Activated CD4-positive, CD25-positive, alpha-beta regulatory T cell treated with anti-CD3 and anti-CD28 coated beads, Interleukin-2, amount 50 U/mL, for 72 hours (primary cell): ENCODE measurements at regions not wholly inside any gene's neighbourhood (a gene's known extent, or its start where the extent isn't known, plus 50 kb on each side); places are given as distances from the start of the nearest gene placed in this dataset.

ENCODE experiments used
- DNase-seq: peaks from one replicate; pipeline ENCODE4 v3.0.0; 2021

DNA sequence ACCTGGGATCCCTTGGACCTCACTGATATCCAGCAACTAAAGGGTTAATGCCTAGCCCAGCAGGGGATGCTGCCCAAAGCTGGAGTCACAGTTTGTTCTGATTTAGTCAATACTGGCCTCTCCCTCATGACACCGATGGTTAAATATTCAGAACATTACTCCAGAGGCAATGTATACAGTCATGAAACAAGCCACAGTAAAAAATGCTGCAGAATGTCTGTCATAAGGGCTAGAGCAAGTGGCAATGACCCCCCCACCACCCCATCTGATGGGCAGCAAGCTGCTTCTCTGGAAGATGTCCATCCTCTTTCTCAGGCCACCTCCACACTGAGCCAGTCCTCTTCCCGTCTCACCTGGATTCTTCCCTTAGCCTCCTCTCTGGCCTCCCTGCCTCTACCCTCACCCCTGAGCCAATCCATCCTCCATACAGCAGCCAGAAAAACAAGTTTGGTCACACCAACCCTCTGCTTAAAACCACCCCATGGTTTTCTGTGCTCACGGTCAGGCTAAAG, 99.0 kb upstream of the KCNG1 start:
- no peak for DNase-seq

DNA sequence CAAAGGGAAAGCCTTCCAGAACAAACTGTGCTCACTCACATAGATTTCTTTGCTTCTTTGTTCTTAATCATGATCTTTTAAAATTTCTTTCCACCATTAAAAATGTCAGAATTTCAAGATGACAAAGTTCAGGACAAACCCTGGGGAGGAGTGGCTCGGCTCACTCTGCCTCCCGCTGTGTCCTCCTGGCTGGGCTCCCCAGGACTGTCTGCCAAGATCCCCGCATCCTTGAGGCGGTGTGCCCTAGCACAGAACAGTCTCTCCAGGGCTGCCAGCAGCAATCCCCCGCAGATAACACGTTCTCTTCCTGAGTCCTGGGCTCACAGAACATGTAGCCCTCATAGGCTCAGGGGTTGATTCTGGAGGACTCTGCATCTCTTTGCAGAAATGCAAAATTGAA, 98.4 kb upstream of the KCNG1 start:
- no peak for DNase-seq

DNA sequence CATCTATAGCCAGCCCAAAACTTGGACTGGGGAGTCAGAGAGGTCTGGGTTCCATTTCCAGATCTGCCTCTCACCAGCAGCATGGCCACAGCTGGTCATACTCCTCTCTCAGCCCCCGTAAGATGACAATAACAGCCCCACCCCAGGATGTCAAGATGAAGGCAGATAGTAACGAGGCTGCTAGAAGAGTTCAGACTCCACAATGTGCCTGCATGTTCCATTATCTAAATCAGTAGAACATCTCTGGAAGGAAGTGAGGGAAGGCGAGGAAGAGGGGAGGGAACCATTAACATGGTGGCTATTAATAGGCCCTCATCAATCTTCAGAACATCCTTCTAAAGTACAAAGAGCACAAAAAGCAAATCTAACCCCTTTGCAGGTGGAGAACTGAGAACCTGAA, 98.0 kb upstream of the KCNG1 start:
- DNase-seq: no peak

DNA sequence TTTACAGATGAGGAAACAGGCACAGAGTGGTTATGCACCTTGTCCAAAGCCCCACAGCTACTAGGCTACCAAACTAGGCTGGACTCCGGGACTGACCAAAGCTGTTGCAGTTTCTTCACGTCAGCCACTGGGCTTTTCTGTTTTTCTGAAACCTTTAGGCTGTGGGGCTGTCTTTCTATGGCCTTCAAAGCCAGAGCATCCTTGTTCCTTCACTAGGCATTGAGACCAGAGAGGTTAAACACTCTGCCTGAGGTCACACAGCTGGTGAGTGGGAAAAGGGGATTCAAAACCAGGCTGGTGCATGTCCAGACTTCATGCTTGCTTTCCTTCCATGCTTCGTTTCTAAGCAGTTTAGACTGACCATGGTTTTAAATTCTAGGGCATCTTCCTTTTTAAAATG, 97.5 kb upstream of the KCNG1 start:
- no peak for DNase-seq

DNA sequence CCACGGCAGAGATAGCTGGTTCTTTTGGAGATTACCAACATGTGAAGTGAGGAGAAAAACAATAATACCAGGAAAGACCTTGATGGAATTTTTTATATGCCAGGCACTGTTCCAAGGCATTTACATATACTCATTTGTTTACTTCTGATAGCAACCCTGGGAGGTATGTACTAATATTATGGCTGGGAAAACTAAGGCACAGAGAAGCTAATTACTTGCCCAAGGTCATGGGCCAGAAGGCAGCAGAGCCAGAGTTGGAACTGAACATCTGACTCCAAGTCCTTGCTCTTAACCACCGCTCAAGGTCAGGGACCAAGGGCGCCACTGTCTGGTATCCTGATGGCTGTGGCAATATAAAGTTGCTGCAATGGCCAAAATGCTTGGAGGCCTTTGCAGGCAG, 97.0 kb upstream of the KCNG1 start:
- no peak for DNase-seq

DNA sequence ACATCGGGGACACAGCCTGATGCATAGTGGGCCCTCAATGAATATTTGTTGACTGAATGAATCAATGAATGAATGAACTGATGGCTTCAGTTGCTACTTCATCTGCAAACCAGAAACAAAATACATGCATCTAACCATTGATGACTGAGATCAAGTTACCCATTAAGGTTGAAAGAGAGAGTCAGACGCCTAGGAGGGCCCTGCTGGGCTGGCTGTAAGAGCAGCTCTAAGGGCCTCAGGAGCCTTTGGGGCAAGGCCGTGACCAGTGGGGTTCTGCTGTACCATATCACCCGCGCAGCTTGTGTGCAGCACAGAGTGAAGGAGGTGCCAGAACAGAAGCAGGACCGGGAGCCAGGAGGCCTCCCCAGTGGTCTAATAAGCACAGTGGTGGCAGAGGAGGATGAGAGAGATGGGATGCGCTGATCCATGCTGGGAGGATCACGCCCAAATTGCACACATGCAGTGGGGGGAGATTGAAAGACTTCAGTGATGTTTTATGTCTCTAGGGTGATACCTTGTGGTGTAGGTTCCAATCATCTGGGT, 96.1 kb upstream of the KCNG1 start:
- no peak for DNase-seq

DNA sequence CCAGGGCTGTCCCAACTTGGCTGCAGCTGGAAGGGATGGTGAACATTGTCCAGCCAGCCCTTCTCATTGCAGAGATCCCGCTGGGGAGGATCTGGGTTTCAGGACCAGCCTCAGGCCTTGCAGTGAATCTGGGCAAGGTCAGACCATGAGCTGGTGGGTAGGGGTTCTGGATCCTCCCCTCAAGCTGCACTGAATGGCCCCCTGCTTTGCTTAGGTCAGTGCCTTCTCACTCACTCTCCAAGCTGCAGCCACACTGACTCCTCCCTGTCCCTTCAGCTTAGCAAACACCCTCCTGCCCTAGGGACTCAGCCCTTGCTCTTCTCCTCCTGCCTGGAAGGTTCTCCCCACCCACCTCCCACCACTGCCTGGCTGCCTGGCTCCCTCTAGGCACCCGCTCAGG, 95.3 kb upstream of the KCNG1 start:
- no peak for DNase-seq

DNA sequence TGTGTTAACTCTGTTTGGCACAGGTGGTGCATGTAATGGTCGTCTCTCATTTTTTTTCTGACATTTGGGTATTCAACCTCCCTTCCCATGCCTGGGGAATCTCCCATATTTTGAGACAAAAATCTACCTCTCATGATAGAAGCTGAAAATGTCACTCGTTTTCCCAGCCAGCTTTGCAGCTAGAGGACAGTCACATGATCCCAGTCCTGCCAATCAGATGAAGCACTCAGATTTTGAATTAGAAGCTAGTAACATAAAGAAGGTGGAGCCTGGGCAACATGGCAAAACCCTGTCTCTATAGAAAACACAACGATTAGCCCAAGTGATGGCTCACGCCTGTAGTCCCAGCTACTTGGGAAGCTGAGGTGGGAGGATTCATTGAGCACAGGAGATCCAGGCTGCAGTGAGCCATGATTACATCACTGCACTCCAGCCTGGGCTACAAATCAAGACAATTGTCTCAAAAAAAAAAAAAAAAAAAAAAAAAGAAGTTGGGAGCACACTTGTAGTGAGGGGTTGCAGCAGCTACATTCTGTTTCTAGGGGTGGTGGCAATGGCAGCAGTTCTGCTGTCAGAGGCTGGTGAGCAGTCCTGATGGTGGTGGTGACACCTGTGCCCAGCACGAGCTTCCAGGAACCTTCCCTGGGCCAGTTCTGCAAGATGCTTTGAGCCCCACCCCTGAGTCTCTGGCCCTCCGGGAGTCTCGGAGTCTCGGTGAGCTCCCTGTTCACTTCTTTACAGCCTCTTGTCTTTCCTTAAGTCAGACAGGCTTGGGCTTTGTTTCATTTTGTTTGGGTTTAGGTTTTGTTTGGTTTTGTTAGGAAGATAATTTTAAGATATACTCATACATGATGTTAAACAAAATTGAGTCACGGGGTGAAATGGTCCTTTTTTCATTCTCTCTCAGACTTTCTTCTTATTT, 94.1 kb upstream of the KCNG1 start:
- no peak for DNase-seq

DNA sequence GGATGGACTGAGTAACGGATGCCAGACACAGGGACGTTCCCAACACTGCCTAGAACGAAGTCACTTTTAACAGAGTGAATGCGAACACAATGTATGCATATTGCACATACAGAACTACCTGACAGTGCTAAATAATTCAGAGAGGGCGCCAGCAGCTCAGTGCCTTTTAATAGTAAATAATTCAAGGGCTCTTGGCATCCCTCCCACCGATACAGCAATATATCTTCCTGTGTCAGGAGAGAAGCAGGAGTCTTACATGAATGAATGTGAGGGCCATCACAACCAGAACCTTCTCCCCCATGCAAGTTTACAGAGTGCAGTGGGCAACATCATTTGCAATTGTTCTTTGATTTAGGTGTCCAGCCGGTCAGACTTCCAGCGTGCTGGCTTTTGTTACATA, 88.4 kb upstream of the KCNG1 start:
- no peak for DNase-seq

DNA sequence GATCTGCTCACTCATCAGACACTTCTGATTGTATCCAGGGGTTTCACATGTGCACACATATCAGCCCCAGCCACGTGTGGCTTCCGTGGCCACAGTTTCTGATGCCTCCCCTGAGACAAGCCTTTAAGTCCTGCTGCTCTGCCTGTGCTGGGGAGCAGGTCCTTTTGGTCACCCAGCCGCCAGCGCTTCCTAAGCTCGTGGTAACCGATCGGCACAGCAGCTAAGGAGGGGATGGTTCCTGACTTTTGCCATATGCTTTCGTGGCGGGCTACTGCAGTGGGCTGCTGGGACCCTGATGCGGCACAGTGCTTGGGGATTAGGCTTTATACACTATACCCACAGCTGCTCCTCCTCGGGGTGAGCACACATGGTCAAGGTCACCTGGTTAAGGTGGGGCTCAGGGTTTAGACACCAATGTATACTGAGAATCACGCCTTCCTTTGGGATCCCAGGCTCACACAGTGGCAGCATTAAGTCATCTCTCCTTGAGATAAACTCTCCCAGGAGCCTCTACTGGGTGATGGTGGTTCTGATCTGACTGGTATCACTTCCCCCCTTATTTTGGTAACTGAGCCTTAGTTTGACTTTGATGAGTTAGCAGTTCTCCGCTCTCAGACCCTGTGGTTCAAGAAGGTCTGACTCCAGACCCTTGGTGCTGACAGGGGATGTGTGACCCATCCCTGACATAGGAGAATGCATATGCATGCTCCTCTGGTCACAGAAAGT, 85.9 kb upstream of the KCNG1 start:
- no peak for DNase-seq

DNA sequence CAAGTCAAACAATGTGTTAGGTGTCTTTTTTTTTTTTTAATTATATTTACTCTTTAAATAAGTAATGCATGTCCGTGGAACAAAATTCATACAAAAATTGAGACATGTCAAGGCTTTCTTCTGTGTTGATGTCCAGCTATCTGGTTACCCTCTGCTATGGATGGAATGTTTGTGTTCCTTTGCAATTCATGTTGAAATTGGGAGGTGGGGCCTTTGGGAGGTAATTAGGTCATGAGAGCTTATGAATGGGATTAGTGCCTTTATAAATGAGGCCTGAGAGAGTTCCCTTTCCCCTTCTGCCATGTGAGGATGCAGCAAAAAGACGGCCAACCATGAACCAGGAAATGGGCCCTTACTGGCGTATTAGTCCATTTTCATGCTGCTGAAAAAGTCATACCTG, 83.1 kb upstream of the KCNG1 start:
- DNase-seq: no peak

DNA sequence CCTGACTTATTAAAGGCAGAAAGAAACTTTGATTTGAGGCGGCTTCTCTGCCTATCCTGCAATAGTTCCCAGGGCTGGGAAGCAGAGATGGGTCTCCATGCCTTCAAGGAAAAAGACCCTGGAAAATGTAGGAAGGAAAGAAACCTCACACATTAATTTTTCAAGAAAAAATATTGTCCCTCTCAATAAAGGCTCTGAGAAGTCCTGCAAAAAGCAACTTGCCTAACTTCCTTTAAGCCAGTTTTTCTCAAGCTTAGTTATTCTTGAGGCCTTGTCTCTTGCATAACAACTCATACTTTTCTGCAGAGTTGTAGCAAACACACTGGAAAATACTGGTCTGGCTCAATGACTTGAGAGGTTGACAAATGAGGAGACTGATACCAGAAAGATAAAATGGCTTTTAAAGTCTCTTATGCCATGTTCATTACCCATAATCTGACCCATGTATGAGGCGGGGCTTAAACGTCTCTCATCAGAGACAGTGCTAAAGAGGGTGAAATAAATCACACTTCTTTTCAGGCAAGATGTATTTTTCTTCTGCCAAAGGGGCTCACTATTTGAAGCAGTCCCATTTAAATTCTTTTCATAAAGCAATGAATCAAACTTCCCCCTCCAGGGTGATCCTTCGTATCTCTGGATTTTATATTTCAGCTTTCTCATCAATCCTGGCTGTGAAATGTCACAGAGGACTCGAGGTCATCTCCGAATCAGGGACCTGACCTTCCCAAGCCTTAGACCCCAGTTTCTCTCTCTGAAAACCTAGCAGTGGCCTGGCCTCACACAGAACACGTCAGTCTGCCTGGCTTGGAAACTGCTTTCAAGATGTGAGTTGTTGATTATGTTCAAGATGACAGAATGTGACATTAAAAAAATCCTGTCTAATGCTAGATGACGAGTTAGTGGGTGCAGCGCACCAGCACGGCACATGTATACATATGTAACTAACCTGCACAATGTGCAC, 82.3 kb upstream of the KCNG1 start:
- DNase-seq: no peak

DNA sequence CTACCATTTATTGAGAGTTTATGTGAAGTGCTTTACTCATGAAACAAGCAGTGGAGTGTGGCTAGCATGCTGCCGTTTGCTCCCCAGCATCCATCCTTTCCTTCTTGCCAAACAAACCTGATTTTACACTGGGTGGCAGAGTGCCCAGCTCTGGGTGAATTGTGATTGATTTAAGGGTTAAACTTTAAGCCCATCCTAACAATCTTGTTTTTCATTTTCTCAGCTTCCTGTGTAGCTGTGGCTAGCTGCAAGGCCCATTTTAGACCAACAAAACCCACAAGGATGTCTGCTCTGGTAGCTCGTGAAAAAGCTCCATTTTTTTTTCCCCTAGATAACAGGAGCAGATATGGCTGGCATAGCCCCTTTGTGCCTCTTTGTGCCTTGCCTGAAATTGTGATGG, 77.7 kb upstream of the KCNG1 start:
- DNase-seq: no peak

DNA sequence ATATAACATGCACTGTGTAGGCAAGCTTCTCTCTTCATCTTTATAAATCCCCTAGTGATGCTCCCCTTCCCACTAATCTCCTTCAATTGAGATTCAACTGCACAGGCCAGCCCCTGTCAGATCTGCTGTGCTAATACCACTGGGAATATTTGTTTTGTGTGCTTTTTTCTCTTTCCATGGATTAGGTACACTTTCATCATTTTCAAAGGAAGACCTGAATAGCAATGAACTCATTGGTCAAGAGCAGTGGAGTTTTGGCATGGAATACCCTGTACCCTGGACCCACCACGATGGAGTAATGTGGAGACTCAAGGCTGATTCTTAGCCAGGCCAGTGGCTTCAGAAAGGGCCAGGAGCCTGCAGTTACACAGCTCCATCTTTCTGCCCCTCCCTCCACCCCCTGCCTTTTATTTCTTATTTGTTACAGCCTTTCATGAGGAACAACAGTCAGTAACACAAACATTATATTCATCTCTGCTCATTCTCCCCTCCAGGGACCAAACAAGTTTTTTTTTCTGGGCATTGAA, 75.4 kb upstream of the KCNG1 start:
- no peak for DNase-seq

DNA sequence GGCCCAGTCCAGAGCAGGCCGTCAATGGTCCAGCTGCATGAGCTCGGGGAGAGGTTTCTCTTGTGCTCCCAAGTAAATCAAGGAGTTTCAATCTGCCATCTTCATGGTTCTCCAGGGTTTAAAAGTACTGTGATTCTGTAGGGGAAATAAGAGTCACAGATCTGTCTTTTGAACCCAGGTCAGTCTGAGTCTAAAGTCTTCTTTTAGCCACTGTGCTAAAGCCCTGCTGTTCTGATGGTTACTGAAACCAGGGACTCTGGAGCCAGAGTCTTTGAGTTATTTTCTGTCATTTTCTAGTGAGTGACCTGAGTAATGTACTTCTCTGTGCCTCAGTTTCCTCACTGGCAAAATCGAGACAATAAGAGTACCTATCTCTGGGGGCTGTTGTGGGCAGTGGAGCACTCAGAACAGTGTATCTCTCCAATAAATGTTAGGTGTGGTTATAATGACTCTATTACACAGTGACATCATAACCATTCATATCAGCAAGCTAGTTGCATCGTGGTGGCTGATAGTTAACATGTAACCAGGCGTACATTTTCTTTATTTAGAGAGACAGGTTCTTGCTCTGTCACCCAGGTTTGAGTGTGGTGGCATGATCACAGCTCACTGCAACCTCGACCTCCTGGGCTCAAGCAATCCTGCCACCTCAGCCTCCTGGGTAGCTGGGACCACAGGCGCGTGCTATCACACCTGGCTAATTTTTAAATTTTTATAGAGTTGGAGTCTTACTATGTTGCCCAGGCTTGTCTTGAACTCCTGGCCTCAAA, 74.6 kb upstream of the KCNG1 start:
- no peak for DNase-seq

DNA sequence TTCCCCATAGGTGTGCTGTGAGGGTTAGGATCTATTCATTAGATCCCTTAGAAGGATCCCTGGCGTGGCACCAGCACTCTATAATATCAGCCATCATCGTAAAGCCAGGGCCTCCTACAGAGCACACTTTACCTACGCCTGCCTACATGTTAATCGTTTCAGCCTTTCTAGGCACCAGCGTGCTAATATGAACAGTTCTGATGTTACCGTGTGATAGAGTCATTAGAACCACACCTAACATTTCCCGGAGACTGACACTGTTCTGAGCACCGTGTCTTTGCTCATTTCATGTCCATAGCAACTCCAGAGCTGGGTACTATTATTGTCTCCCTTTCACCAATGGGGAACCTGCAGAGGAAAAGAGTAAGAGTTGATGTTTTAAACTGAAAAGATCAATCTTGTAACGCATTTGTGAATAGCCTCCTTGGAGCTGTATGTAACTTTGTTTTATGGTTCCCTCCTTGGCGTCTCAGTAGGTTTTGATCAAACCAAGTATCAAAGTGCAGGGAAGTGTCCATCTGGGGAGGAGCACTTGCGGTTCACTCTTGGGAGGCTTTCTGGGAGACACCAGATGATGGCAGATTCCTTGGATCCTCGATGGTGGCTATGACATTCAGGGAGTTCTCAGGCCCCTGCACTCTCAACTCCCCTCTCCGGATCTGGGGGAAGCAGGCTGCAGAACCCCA, 73.8 kb upstream of the KCNG1 start:
- DNase-seq: no peak

DNA sequence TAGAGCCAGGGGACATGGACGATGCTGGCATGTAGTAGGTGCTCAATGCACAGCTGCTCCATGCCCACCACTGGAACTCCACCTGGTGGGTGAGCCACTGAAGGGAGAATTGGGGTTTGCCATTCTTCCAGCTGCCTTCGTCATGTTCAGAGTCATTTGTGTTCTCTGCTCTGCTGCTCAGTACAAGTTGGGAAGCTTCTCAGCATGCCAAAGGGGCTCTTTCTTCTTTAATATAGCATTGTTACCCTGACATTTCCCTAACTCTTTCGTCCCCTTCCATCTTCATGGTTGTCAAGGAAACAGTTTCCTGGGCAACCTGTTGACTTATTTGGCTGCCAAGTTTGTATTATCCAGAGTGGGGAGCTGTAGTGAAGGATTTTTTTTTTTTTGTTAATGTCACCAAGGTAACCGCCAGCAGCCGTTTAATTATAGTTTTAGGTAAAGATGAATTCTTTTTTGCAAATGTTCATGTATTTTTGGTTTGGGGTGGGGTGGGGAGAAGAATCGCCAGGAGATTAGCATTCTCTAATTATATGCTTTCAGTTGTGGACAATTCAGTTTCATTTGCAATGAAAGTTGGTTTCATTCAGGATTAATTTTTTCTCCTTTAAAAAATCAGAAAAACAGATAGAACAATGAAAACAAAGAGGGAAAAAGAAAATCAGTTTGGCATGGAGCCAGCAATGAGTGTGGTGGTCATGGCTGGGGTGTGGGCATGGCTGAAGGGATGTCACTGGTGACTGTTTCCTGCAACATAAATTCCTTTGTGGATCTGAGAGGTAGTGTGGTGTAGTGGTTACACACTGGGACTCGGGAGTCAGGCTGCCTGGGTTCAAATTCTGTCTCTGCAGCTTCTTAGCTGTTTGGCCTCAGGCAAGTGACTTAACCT, 73.0 kb upstream of the KCNG1 start:
- DNase-seq: no peak

DNA sequence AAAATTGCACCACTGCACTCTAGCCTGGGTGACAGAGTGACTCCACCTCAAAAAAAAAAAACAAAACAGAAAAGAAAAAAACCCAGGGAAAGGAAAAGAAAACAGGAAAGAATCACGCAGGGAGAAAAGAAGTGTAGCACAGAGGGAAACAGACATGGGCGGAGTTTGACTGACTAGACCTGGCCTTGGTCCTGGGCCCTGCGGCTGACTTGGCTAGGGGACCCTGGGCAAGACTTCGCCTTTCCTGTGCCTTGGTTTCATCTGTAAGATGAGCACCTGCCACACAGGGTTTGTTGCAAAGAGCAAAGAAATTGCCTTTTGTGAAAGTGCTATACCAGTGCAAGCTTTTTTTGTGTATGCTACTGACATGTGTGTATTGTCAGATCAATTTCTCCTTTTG, 71.3 kb upstream of the KCNG1 start:
- no peak for DNase-seq

DNA sequence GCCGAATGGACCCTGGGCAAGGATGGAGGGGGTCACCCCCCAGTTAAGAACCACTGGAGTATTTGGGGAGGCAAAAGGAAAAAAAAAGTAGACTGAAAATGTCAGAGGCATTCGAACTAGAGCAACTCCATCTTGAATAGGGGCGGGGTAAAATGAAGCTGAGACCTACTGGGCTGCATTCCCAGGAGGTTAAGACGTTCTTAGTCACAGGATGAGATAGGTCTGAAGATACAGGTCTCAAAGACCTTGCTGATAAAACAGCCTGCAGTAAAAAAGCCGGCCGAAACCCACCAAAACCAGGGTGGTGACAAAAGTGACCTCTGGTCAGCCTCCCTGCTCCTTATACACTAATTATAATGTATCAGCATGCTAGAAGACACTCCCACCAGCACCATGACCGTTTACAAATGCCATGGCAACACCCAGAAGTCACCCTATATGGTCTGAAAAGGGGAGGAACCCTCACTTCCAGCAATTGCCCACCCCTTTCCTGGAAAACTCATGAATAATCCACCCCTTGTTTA, 70.4 kb upstream of the KCNG1 start:
- DNase-seq: no peak

DNA sequence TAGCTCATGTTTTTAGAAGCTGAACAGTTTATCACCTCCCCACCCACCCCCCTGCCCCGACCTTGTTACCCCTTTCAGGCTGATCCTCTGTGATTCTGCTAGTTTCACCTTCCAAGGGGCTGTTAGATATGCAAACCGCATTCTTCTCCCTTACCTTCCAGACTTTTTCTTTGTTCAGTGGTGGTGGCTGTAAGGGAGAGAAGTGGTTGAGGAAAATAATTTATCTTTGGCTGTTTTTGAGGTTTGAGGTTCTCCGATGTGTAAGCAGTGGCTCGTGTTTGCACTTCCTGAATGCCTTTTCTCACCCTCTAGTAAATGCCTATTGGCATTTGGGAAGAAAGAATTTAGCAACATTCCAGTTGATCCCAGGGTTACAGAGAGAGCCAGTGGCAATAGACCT, 69.4 kb upstream of the KCNG1 start:
- DNase-seq: no peak
